Kidney (tissue), 13 donors: ENCODE measurements at regions not wholly inside any gene's neighbourhood (a gene's known extent, or its start where the extent isn't known, plus 50 kb on each side); places are given as distances from the start of the nearest gene placed in this dataset.
A peak's percentile ranks its signal among the peaks of the same experiment; 100 is the strongest.

ENCODE experiments used
- DNase-seq, 5 donors: peaks; one replicate each; pipeline ENCODE4 v3.0.0-alpha.2; 2013 to 2020
- FAIRE-seq: peaks from 2 replicates; lab custom pipeline; 2012; peaks lifted over from hg19 to GRCh38; lab: Jason Lieb, UNC
- H3K27ac ChIP-seq, 2 donors: one replicate each; pipeline ENCODE4 v1.7.0; 2013; ENCODE audit warnings: low read depth in 2 of 2, low read length in 2 of 2, inconsistent platforms in 1 of 2
- H3K27me3 ChIP-seq: one replicate; pipeline ENCODE4 v1.7.1; 2013; ENCODE audit warnings: low read length, inconsistent platforms; ENCODE audit not compliant: control insufficient read depth, insufficient read depth
- H3K36me3 ChIP-seq, 3 donors: one replicate each; pipeline versions ENCODE4 v1.7.0 to v1.7.1; 2013; ENCODE audit warnings: low read length in 3 of 3, control low read depth in 1 of 3, inconsistent platforms in 1 of 3; ENCODE audit not compliant: insufficient read depth in 3 of 3, control insufficient read depth in 2 of 3
- H3K4me1 ChIP-seq, 3 donors: one replicate each; pipeline versions ENCODE4 v1.7.0 to v1.7.1; 2013; ENCODE audit warnings: low read length in 3 of 3, inconsistent platforms in 1 of 3, low read depth in 1 of 3; ENCODE audit not compliant: control insufficient read depth in 2 of 3, insufficient read depth in 2 of 3
- H3K4me3 ChIP-seq, 3 donors: one replicate each; pipeline versions ENCODE4 v1.7.0 to v1.8.1; 2013; ENCODE audit warnings: low read length in 3 of 3, control low read depth in 1 of 3, inconsistent platforms in 1 of 3
- H3K9ac ChIP-seq, 3 donors: one replicate each; pipeline versions ENCODE4 v1.7.0 to v1.7.1; 2013; ENCODE audit warnings: low read length in 3 of 3, control low read depth in 1 of 3, inconsistent platforms in 1 of 3
- H3K9me3 ChIP-seq, 3 donors: one replicate each; pipeline versions ENCODE4 v1.7.0 to v1.7.1; 2013; ENCODE audit warnings: low read length in 3 of 3, control low read depth in 1 of 3, inconsistent platforms in 1 of 3; ENCODE audit not compliant: control insufficient read depth in 2 of 3, insufficient read depth in 1 of 3
- CTCF ChIP-seq: IDR thresholded peaks from 3 replicates; pipeline ENCODE4 v1.5.1; 2012; ENCODE audit warnings: mild to moderate bottlenecking, moderate library complexity, borderline replicate concordance; ENCODE audit not compliant: insufficient read depth; ENCODE audit errors: extremely low read depth
- intact Hi-C: fragments of 100-400 bp; cut with DNase I; formaldehyde crosslinking; loops from one replicate; pipeline ENCODE4 v1.11.1; 2022
- donor health status: control.
- donor health status: control.
- donor health status: control.
- donor health status: control.
- donor health status: control.
- donor health status: DM: yes; HTN: yes; CAD: no.
- donor health status: Normal renal cell carcinoma (clear cell type).

GRCh38 chr6:140070846-140071473, 696.5 kb upstream of the CITED2 start:
- H3K4me3 ChIP-seq, result peak overlapping the region in 1 of 3 donors; percentile 13
- peak in 2 of 5 donors; percentile 65 for DNase-seq
- TF ChIP-seq CTCF, result no peak
- peak overlapping the region in 1 of 2 donors; percentile 80 for H3K27ac ChIP-seq
- no peak overlapping the region for H3K9ac ChIP-seq
- H3K9me3 ChIP-seq, result no peaks in the 10 kb centered on the region
- FAIRE-seq, result no peak
- peaks cover 0 to 13% (median 11%) of the 10 kb centered on the region in 3 donors for H3K4me1 ChIP-seq
- no peaks in the 10 kb centered on the region for H3K36me3 ChIP-seq
- H3K27me3 ChIP-seq, result no peaks in the 10 kb centered on the region
- intact Hi-C loops, result no loop called here

- no peak for TF ChIP-seq CTCF
- no peak for FAIRE-seq
Observed at GRCh38 chr6:140069576-140069975, 695.1 kb upstream of the CITED2 start.

GRCh38 chr6:140068801-140069200, 694.4 kb upstream of the CITED2 start:
- TF ChIP-seq CTCF, result no peak
- Histone ChIP-seq H3K36me3 (no peaks in the 10 kb centered on the region), H3K27me3 (no peaks in the 10 kb centered on the region), H3K27ac (no peak overlapping the region), H3K4me3 (no peak overlapping the region), H3K9ac (no peak overlapping the region), H3K4me1 (peaks cover 0 to 13% (median 11%) of the 10 kb centered on the region in 3 donors), H3K9me3 (no peaks in the 10 kb centered on the region)
- intact Hi-C loops, result no loop called here
- FAIRE-seq (no peak), DNase-seq (no peak)

More at GRCh38 chr6:140069576-140069975, 695.1 kb upstream of the CITED2 start:
- H3K36me3 ChIP-seq, result no peaks in the 10 kb centered on the region
- no peak overlapping the region for H3K4me3 ChIP-seq
- no peak for DNase-seq
- H3K27ac ChIP-seq, result no peak overlapping the region
- H3K27me3 ChIP-seq, result no peaks in the 10 kb centered on the region
- peaks cover 0 to 13% (median 11%) of the 10 kb centered on the region in 3 donors for H3K4me1 ChIP-seq
- H3K9ac ChIP-seq, result no peak overlapping the region
- H3K9me3 ChIP-seq, result no peaks in the 10 kb centered on the region
- intact Hi-C loops, result no loop called here
